Mesenchymal stem cell (in vitro differentiated cells and primary cell): ENCODE measurements at regions not wholly inside any gene's neighbourhood (a gene's known extent, or its start where the extent isn't known, plus 50 kb on each side); places are given as distances from the start of the nearest gene placed in this dataset.
"Not testable (repeated sequence)": the region's sequence is repeated elsewhere in the genome, so short reads cannot be mapped to it uniquely, and the experiment has no call there.

Experiments
- DNase-seq: peaks from one replicate; pipeline ENCODE4 v3.0.0-alpha.2; 2013
- H2AFZ ChIP-seq: one replicate; pipeline ENCODE4 v1.6.1; 2013; ENCODE audit warnings: low read depth, mild to moderate bottlenecking, control low read depth, inconsistent platforms, low read length, moderate library complexity
- H2AK5ac ChIP-seq: 2 replicates; pipeline ENCODE4 v1.6.1; 2013; ENCODE audit warnings: low read length, moderate library complexity, mild to moderate bottlenecking, inconsistent platforms; ENCODE audit not compliant: severe bottlenecking
- H2BK120ac ChIP-seq: one replicate; pipeline ENCODE4 v1.6.1; 2013; ENCODE audit warnings: low read depth, mild to moderate bottlenecking, inconsistent platforms, low read length, moderate library complexity
- H2BK12ac ChIP-seq, 2 experiments: one replicate each; pipeline ENCODE4 v1.6.1; 2013; ENCODE audit warnings: inconsistent platforms in 2 of 2, low read length in 2 of 2, mild to moderate bottlenecking in 2 of 2, moderate library complexity in 2 of 2, control low read depth in 1 of 2
- H2BK15ac ChIP-seq: one replicate; pipeline ENCODE4 v1.6.1; 2013; ENCODE audit warnings: mild to moderate bottlenecking, low read depth, inconsistent platforms; ENCODE audit not compliant: poor library complexity, severe bottlenecking
- H2BK5ac ChIP-seq: 2 replicates; pipeline ENCODE4 v1.6.1; 2013; ENCODE audit warnings: low read depth, mild to moderate bottlenecking, low read length, control low read depth, inconsistent platforms; ENCODE audit not compliant: poor library complexity, severe bottlenecking
- H3K14ac ChIP-seq, 2 experiments: one replicate each; pipeline ENCODE4 v1.6.1; 2013; ENCODE audit warnings: inconsistent platforms in 2 of 2, low read length in 2 of 2, control low read depth in 1 of 2, mild to moderate bottlenecking in 1 of 2, moderate library complexity in 1 of 2
- H3K18ac ChIP-seq, 2 experiments: one replicate each; pipeline ENCODE4 v1.6.1; 2013; ENCODE audit warnings: inconsistent platforms in 2 of 2, low read length in 2 of 2, control low read depth in 1 of 2, low read depth in 1 of 2, mild to moderate bottlenecking in 1 of 2
- H3K23ac ChIP-seq, 2 experiments: one replicate each; pipeline ENCODE4 v1.6.1; 2013; ENCODE audit warnings: inconsistent platforms in 2 of 2, low read length in 2 of 2, mild to moderate bottlenecking in 2 of 2, moderate library complexity in 2 of 2, control low read depth in 1 of 2
- H3K27ac ChIP-seq: 2 replicates; pipeline ENCODE4 v1.5.1; 2013; ENCODE audit warnings: mild to moderate bottlenecking, moderate library complexity, low read length, control low read depth, inconsistent platforms; ENCODE audit not compliant: poor library complexity, severe bottlenecking
- H3K27me3 ChIP-seq, 2 experiments: 2 replicates each; pipeline versions ENCODE4 v1.6.1 to v1.7.0; 2013; ENCODE audit warnings: low read length in 2 of 2, mild to moderate bottlenecking in 2 of 2, moderate library complexity in 2 of 2, control low read depth in 1 of 2, inconsistent platforms in 1 of 2; ENCODE audit not compliant: control insufficient read depth in 1 of 2, insufficient read depth in 1 of 2
- H3K36me3 ChIP-seq, 2 experiments: 2 replicates each; pipeline versions ENCODE4 v1.6.1 to v1.7.0; 2013; ENCODE audit warnings: low read length in 2 of 2, control low read depth in 1 of 2, inconsistent platforms in 1 of 2, low read depth in 1 of 2, mild to moderate bottlenecking in 1 of 2; ENCODE audit not compliant: insufficient read depth in 2 of 2, control insufficient read depth in 1 of 2
- H3K4ac ChIP-seq, 2 experiments: one replicate each; pipeline ENCODE4 v1.6.1; 2013; ENCODE audit warnings: inconsistent platforms in 2 of 2, low read length in 2 of 2, mild to moderate bottlenecking in 2 of 2, moderate library complexity in 2 of 2, control low read depth in 1 of 2, low read depth in 1 of 2
- H3K4me1 ChIP-seq: 2 replicates; pipeline ENCODE4 v1.6.1; 2013; ENCODE audit warnings: low read depth, low read length, control low read depth; ENCODE audit not compliant: control insufficient read depth, insufficient read depth
- H3K4me2 ChIP-seq: 2 replicates; pipeline ENCODE4 v1.6.1; 2013; ENCODE audit warnings: low read length, mild to moderate bottlenecking, inconsistent platforms; ENCODE audit not compliant: poor library complexity, severe bottlenecking
- H3K4me3 ChIP-seq, 2 experiments: 2 replicates each; pipeline versions ENCODE4 v1.5.1 to v1.7.0; 2013; ENCODE audit warnings: low read length in 2 of 2, mild to moderate bottlenecking in 2 of 2, control low read depth in 1 of 2, low read depth in 1 of 2; ENCODE audit not compliant: insufficient read depth in 1 of 2
- H3K79me1 ChIP-seq: replicated peaks from 2 replicates; pipeline ENCODE4 v1.6.1; 2013; ENCODE audit warnings: mild to moderate bottlenecking, control low read depth, low read length, inconsistent platforms; ENCODE audit not compliant: poor library complexity, severe bottlenecking
- H3K9ac ChIP-seq: 2 replicates; pipeline ENCODE4 v1.7.0; 2013; ENCODE audit warnings: mild to moderate bottlenecking, low read length, moderate library complexity
- H3K9me3 ChIP-seq: 2 replicates; pipeline ENCODE4 v1.7.0; 2013; ENCODE audit warnings: mild to moderate bottlenecking, low read length; ENCODE audit not compliant: control insufficient read depth
- H4K8ac ChIP-seq: one replicate; pipeline ENCODE4 v1.6.1; 2013; ENCODE audit warnings: inconsistent platforms, mild to moderate bottlenecking, low read length, moderate library complexity
- H4K91ac ChIP-seq: one replicate; pipeline ENCODE4 v1.6.1; 2013; ENCODE audit warnings: mild to moderate bottlenecking, low read length, inconsistent platforms
- WGBS: methylation state at CpG from one replicate; pipeline ENCODE4 v1.1.7; 2013; ENCODE audit warnings: mixed read lengths; 5-methylcytosine and 5-hydroxymethylcytosine counted together

- H2BK12ac ChIP-seq: no peak overlapping the region
- 75% methylated on average over 2 of the region's 4 CpGs for WGBS
- H4K91ac ChIP-seq: no peak overlapping the region
- H3K36me3 ChIP-seq: no peaks in the 10 kb centered on the region
- H4K8ac ChIP-seq: no peak overlapping the region
- H3K4me1 ChIP-seq: no peaks in the 10 kb centered on the region
- no peak for DNase-seq
- no peak overlapping the region for H2BK5ac ChIP-seq
- no peak overlapping the region for H3K18ac ChIP-seq
- H3K27me3 ChIP-seq: peaks cover 5% of the 10 kb centered on the region in 2 experiments
- H3K4me2 ChIP-seq: no peak overlapping the region
- H3K79me1 ChIP-seq: no peaks in the 10 kb centered on the region
- no peak overlapping the region for H3K27ac ChIP-seq
- H3K9me3 ChIP-seq: no peaks in the 10 kb centered on the region
- no peak overlapping the region for H3K4me3 ChIP-seq
- H2BK120ac ChIP-seq: no peak overlapping the region
- H2AK5ac ChIP-seq: no peak overlapping the region
- no peak overlapping the region for H3K4ac ChIP-seq
- H2AFZ ChIP-seq: no peak overlapping the region
- no peak overlapping the region for H3K9ac ChIP-seq
- H2BK15ac ChIP-seq: no peak overlapping the region
- no peak overlapping the region for H3K14ac ChIP-seq
- no peak overlapping the region for H3K23ac ChIP-seq
Observed at GRCh38 chr2:133871545-133872209, 303.4 kb upstream of the NCKAP5 start.

- 83% methylated on average over 4 of the region's 5 CpGs for WGBS
Observed at GRCh38 chr2:133878326-133878725, 310.1 kb upstream of the NCKAP5 start.

GRCh38 chr2:133879703-133880102, 311.4 kb upstream of the NCKAP5 start:
- H2AFZ ChIP-seq: no peak overlapping the region
- no peak overlapping the region for H3K4me3 ChIP-seq
- H2BK15ac ChIP-seq: no peak overlapping the region
- no peak overlapping the region for H3K9ac ChIP-seq
- no peak overlapping the region for H4K8ac ChIP-seq
- no peak overlapping the region for H3K18ac ChIP-seq
- no peak overlapping the region for H2AK5ac ChIP-seq
- H4K91ac ChIP-seq: no peak overlapping the region
- H3K4me1 ChIP-seq: no peaks in the 10 kb centered on the region
- no peak overlapping the region for H3K4me2 ChIP-seq
- no peak overlapping the region for H3K23ac ChIP-seq
- H3K27ac ChIP-seq: no peak overlapping the region
- H2BK12ac ChIP-seq: no peak overlapping the region
- H2BK120ac ChIP-seq: no peak overlapping the region
- H3K4ac ChIP-seq: no peak overlapping the region
- H2BK5ac ChIP-seq: no peak overlapping the region
- no peaks in the 10 kb centered on the region for H3K9me3 ChIP-seq
- peaks cover 19 to 28% of the 10 kb centered on the region in 2 experiments for H3K27me3 ChIP-seq
- WGBS: no CpG with 5 or more reads among the region's 1 CpG
- no peaks in the 10 kb centered on the region for H3K36me3 ChIP-seq
- H3K14ac ChIP-seq: no peak overlapping the region
- no peaks in the 10 kb centered on the region for H3K79me1 ChIP-seq
- DNase-seq: no peak

More at GRCh38 chr2:133878326-133878725, 310.1 kb upstream of the NCKAP5 start:
- Histone ChIP-seq H2AFZ (no peak overlapping the region), H2BK5ac (no peak overlapping the region), H4K91ac (no peak overlapping the region), H3K4me1 (no peaks in the 10 kb centered on the region), H2BK12ac (no peak overlapping the region), H3K18ac (no peak overlapping the region), H3K23ac (no peak overlapping the region), H3K4me3 (no peak overlapping the region), H2AK5ac (no peak overlapping the region), H3K4ac (no peak overlapping the region), H3K79me1 (no peaks in the 10 kb centered on the region), H2BK120ac (no peak overlapping the region), H3K9ac (no peak overlapping the region), H3K27ac (no peak overlapping the region), H2BK15ac (no peak overlapping the region), H3K4me2 (no peak overlapping the region), H3K14ac (no peak overlapping the region), H3K27me3 (peaks cover 11 to 19% of the 10 kb centered on the region in 2 experiments), H3K9me3 (no peaks in the 10 kb centered on the region), H3K36me3 (no peaks in the 10 kb centered on the region), H4K8ac (no peak overlapping the region)
- no peak for DNase-seq

- not testable (repeated sequence) for H2BK15ac ChIP-seq, H2AK5ac ChIP-seq, H3K18ac ChIP-seq, H3K4me2 ChIP-seq, H2BK5ac ChIP-seq, H3K23ac ChIP-seq, H3K4me3 ChIP-seq, H3K4me1 ChIP-seq, H3K4ac ChIP-seq, H3K27ac ChIP-seq, H3K36me3 ChIP-seq, H4K91ac ChIP-seq, DNase-seq, H3K14ac ChIP-seq, H4K8ac ChIP-seq, H3K79me1 ChIP-seq, H2BK120ac ChIP-seq, H2AFZ ChIP-seq, H3K9me3 ChIP-seq, H2BK12ac ChIP-seq, H3K9ac ChIP-seq
- peaks cover 20 to 34% of the 10 kb centered on the region in 2 experiments for H3K27me3 ChIP-seq
- 78% methylated on average over 2 of the region's 4 CpGs for WGBS
Observed at GRCh38 chr2:133882159-133882558, 313.9 kb upstream of the NCKAP5 start.
